Pancreas (tissue), 10 donors: ENCODE measurements at regions not wholly inside any gene's neighbourhood (a gene's known extent, or its start where the extent isn't known, plus 50 kb on each side); places are given as distances from the start of the nearest gene placed in this dataset.

ENCODE experiments used
- ATAC-seq, 4 donors: fragments of 200-7000 bp; cut with Tn5 transposase; one replicate each; pipeline versions ENCODE4 v1.8.0 to v1.9.1; 2020; ENCODE audit warnings: mild to moderate bottlenecking in 4 of 4, moderate library complexity in 4 of 4
- DNase-seq, 6 donors: peaks; one replicate each; pipeline ENCODE4 v3.0.0-alpha.2; 2020
- FAIRE-seq: peaks from 2 replicates; lab custom pipeline; 2012; peaks lifted over from hg19 to GRCh38; lab: Jason Lieb, UNC
- H3K27ac ChIP-seq, 4 donors: fragments of 200-600 bp; sonication (generic); 1 replicate in 3 of 4; 2 replicates in 1 of 4; pipeline versions ENCODE4 v1.5.0 to v1.8.0; 2020
- H3K27me3 ChIP-seq, 4 donors: fragments of 200-600 bp; one replicate each; pipeline ENCODE4 v1.8.0; 2021
- H3K36me3 ChIP-seq, 3 donors: fragments of 200-600 bp; sonication (generic) in 1 of 3; one replicate each; pipeline versions ENCODE4 v1.5.0 to v1.8.0; 2020 to 2021
- H3K4me1 ChIP-seq, 3 donors: fragments of 200-600 bp; one replicate each; pipeline ENCODE4 v1.8.0; 2021
- H3K4me3 ChIP-seq, 4 donors: fragments of 200-600 bp; sonication (generic) in 2 of 4; one replicate each; pipeline versions ENCODE4 v1.5.0 to v1.8.0; 2020 to 2021
- H3K9me3 ChIP-seq, 4 donors: fragments of 200-600 bp; one replicate each; pipeline ENCODE4 v1.8.0; 2021
- WGBS, 2 donors: extraction: QIAGEN DNeasy Blood & Tissue Kit; methylation state at CpG; one replicate each; pipeline ENCODE4 v1.1.7; 2013; 5-methylcytosine and 5-hydroxymethylcytosine counted together
- intact Hi-C, 3 donors: fragments of 100-400 bp; cut with DNase I; formaldehyde crosslinking; loops; one replicate each; pipeline versions ENCODE4 v1.11.1 to v1.14.2; 2022
- TF ChIP-seq, protein P1 (sequence below), 4 donors: fragments of 200-600 bp; sonication (generic) in 3 of 4; IDR thresholded peaks; one replicate each; pipeline versions ENCODE4 v1.5.0 to v1.8.0; 2021; ENCODE audit warnings: antibody characterized with exemption in 4 of 4
- donor health status: healthy with polysubstance abuse.
- donor health status: DM: no; HTN: no; CAD: no; lungs with moderate emphysema.
- donor health status: DM: no; HTN: no; CAD: no.
- donor health status: control.
- donor health status: control.
- donor health status: Bipolar disorder and iron deficiency.
- donor health status: DM: yes; HTN: yes; CAD: no.
- donor health status: DM: no; HTN: no; CAD: no.
- donor health status: DM: no; HTN: no; CAD: no.
- donor health status: DM: yes; HTN: yes; CAD: no.

DNA sequence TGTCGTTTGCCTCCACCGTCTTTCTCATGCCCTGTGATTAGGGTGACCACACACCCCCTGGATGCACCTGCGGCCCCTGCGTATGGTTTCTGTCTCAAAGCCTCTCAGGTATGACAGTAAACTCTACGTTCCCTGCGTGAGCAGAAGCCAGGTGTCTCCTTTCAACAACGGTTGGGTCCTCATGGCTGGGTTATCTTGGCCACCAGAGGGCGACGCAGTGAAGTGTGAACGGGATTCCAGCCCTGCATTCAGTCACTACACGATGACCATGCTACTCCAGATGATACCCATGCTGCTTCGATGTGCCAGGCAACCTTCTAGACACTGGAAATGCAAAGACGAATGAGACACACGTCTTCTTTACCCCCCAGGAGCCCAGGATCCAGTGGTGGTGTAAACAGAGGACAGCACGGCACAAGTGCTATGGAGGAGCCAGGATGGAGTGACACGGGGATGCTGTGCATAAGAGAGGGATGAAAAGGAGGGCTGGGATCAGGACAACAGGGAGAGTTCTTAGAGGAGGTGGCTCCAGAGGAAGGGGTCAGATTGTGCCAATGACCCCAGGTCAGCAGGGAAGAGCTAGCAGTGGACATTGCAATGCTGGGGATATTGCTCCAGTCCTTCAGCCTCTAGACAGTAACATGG is 228.1 kb upstream of the PFKP start:
- FAIRE-seq = no peak
- WGBS, 2 donors = 32 to 42% methylated on average over 16 of the region's 16 CpGs
- H3K27ac ChIP-seq = no peak overlapping the region
- peak in 4 of 6 donors; percentile 7 to 72 (median 49) for DNase-seq
- H3K9me3 ChIP-seq = no peaks in the 10 kb centered on the region
- no peak overlapping the region for H3K4me3 ChIP-seq
- ATAC-seq = peak in 3 of 4 donors; percentile 51 to 67 (median 66)
- no peaks in the 10 kb centered on the region for H3K4me1 ChIP-seq
- TF ChIP-seq, protein P1, sequence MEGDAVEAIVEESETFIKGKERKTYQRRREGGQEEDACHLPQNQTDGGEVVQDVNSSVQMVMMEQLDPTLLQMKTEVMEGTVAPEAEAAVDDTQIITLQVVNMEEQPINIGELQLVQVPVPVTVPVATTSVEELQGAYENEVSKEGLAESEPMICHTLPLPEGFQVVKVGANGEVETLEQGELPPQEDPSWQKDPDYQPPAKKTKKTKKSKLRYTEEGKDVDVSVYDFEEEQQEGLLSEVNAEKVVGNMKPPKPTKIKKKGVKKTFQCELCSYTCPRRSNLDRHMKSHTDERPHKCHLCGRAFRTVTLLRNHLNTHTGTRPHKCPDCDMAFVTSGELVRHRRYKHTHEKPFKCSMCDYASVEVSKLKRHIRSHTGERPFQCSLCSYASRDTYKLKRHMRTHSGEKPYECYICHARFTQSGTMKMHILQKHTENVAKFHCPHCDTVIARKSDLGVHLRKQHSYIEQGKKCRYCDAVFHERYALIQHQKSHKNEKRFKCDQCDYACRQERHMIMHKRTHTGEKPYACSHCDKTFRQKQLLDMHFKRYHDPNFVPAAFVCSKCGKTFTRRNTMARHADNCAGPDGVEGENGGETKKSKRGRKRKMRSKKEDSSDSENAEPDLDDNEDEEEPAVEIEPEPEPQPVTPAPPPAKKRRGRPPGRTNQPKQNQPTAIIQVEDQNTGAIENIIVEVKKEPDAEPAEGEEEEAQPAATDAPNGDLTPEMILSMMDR (IDR thresholded peaks at IDR 0.05) = peak in 3 of 4 donors; percentile 31 to 54 (median 41)
- H3K27me3 ChIP-seq = no peaks in the 10 kb centered on the region
- H3K36me3 ChIP-seq = no peaks in the 10 kb centered on the region
- intact Hi-C loops = no loop called here

- WGBS, 2 donors = 53 to 68% methylated on average over 7 of the region's 7 CpGs
- TF ChIP-seq, protein P1 (IDR thresholded peaks at IDR 0.05) = no peak
- intact Hi-C loops = no loop called here
- no peak for FAIRE-seq
- H3K9me3 ChIP-seq = no peaks in the 10 kb centered on the region
- H3K36me3 ChIP-seq = no peaks in the 10 kb centered on the region
- no peaks in the 10 kb centered on the region for H3K4me1 ChIP-seq
- H3K27me3 ChIP-seq = no peaks in the 10 kb centered on the region
- no peak overlapping the region for H3K4me3 ChIP-seq
- no peak for DNase-seq
- no peak overlapping the region for H3K27ac ChIP-seq
- ATAC-seq = no peak
Measured at GRCh38 chr10:2837674-2838073, 229.7 kb upstream of the PFKP start.

GRCh38 chr10:2836921-2837662 is 230.3 kb upstream of the PFKP start:
- H3K27me3 ChIP-seq = no peaks in the 10 kb centered on the region
- TF ChIP-seq, protein P1 (IDR thresholded peaks at IDR 0.05) = no peak
- H3K4me3 ChIP-seq = no peak overlapping the region
- no peak for FAIRE-seq
- H3K9me3 ChIP-seq = no peaks in the 10 kb centered on the region
- intact Hi-C loops = no loop called here
- no peak for ATAC-seq
- H3K27ac ChIP-seq = no peak overlapping the region
- H3K4me1 ChIP-seq = no peaks in the 10 kb centered on the region
- DNase-seq = no peak
- H3K36me3 ChIP-seq = no peaks in the 10 kb centered on the region
- 70 to 82% methylated on average over 22 of the region's 22 CpGs for WGBS, 2 donors

DNA sequence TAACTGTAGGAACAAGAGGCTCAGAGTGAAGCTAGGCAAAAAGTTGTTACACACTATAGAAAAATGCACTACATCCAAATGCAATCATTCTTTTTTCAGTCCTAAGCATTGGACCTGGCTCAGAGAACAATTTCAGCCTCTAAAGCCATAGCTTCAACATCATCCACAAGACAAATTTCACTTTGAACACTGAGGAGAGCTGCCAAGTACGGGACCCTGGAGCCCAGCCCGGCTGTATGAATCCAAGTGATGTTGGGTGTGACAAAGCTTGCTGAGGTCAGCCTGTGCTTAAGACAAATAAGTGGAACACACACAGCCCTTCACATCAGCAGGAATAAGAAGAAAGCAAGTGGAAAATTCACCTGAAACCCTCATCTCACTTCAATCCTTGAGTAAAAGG is 233.1 kb upstream of the PFKP start:
- Histone ChIP-seq H3K4me1 (no peaks in the 10 kb centered on the region), H3K27ac (no peak overlapping the region), H3K9me3 (no peaks in the 10 kb centered on the region), H3K36me3 (no peaks in the 10 kb centered on the region), H3K27me3 (no peaks in the 10 kb centered on the region), H3K4me3 (no peak overlapping the region)
- no peak for FAIRE-seq
- WGBS, 2 donors = 28 to 41% methylated on average over 2 of the region's 2 CpGs
- intact Hi-C loops = no loop called here
- ATAC-seq = no peak
- TF ChIP-seq, protein P1 (IDR thresholded peaks at IDR 0.05) = no peak
- no peak for DNase-seq

DNA sequence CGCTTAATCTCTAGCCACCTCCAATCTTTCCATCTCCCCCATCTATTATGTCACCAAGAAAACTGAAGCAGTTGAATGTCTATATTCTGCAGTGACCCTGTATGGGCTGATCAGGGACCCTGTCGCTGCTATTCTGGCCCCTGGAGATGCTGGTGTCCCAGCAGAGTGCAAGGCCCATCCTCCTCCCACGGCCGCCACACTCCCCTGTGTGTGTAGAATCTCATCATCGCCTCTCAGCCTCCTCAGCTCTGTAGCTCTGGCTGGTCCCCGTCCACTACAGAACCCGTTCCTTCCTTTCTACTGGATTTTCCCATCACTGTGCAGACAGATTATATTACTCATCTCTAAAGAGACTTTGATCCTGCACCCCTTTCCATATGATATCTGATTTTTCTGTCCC is 235.8 kb upstream of the PFKP start:
- Histone ChIP-seq H3K27me3 (peaks cover 0 to 6% (median 0%) of the 10 kb centered on the region in 4 donors), H3K36me3 (no peaks in the 10 kb centered on the region), H3K9me3 (no peaks in the 10 kb centered on the region), H3K4me1 (no peaks in the 10 kb centered on the region), H3K27ac (no peak overlapping the region), H3K4me3 (no peak overlapping the region)
- TF ChIP-seq, protein P1 (IDR thresholded peaks at IDR 0.05) = no peak
- DNase-seq (no peak), FAIRE-seq (no peak), ATAC-seq (no peak)
- intact Hi-C loops = no loop called here
- WGBS, 2 donors = 60 to 71% methylated on average over 7 of the region's 7 CpGs
